GM21737 (cell line): ENCODE measurements at regions not wholly inside any gene's neighbourhood (a gene's known extent, or its start where the extent isn't known, plus 50 kb on each side); places are given as distances from the start of the nearest gene placed in this dataset.

ENCODE experiments used
- ATAC-seq: cut with Tn5 transposase; IDR thresholded peaks from one replicate; pipeline ENCODE4 v1.9.1; 2021; ENCODE audit warnings: mild to moderate bottlenecking, moderate library complexity; ENCODE audit not compliant: unreplicated experiment

GRCh38 chr2:150627526-150627925 lies 140.1 kb upstream of the RND3 start:
- ATAC-seq: no peak

- no peak for ATAC-seq
These were observed 139.5 kb upstream of the RND3 start for GRCh38 chr2:150626934-150627411.

GRCh38 chr2:150625741-150626140 lies 138.3 kb upstream of the RND3 start:
- no peak for ATAC-seq

GRCh38 chr2:150625303-150625702 lies 137.8 kb upstream of the RND3 start:
- no peak for ATAC-seq

GRCh38 chr2:150624001-150624401 lies 136.5 kb upstream of the RND3 start:
- ATAC-seq: no peak

GRCh38 chr2:150621526-150622213 lies 134.2 kb upstream of the RND3 start:
- no peak for ATAC-seq

GRCh38 chr2:150620855-150621254 lies 133.4 kb upstream of the RND3 start:
- ATAC-seq: no peak

- no peak for ATAC-seq
These were observed 132.9 kb upstream of the RND3 start for GRCh38 chr2:150620416-150620815.

- no peak for ATAC-seq
These were observed 132.3 kb upstream of the RND3 start for GRCh38 chr2:150619607-150620330.

GRCh38 chr2:150618245-150618895 lies 130.9 kb upstream of the RND3 start:
- no peak for ATAC-seq

GRCh38 chr2:150617351-150617978 lies 130.0 kb upstream of the RND3 start:
- ATAC-seq: no peak

- no peak for ATAC-seq
These were observed 125.7 kb upstream of the RND3 start for GRCh38 chr2:150612957-150613710.

GRCh38 chr2:150610670-150611279 lies 123.3 kb upstream of the RND3 start:
- no peak for ATAC-seq

GRCh38 chr2:150609831-150610582 lies 122.5 kb upstream of the RND3 start:
- ATAC-seq: no peak

GRCh38 chr2:150608341-150608740 lies 120.9 kb upstream of the RND3 start:
- ATAC-seq: no peak

GRCh38 chr2:150607390-150607811 lies 119.9 kb upstream of the RND3 start:
- no peak for ATAC-seq

- ATAC-seq: no peak
These were observed 119.1 kb upstream of the RND3 start for GRCh38 chr2:150606380-150607060.

GRCh38 chr2:150605664-150606063 lies 118.2 kb upstream of the RND3 start:
- ATAC-seq: no peak
